Left ventricle myocardium inferior (tissue), 1 donor: ENCODE measurements at regions not wholly inside any gene's neighbourhood (a gene's known extent, or its start where the extent isn't known, plus 50 kb on each side); places are given as distances from the start of the nearest gene placed in this dataset.

Source experiments
- DNase-seq: peaks from one replicate; pipeline ENCODE4 v3.0.0-alpha.2; 2020
- H3K27ac ChIP-seq: fragments of 200-600 bp; replicated peaks from 2 replicates; pipeline ENCODE4 v1.8.0; 2021
- H3K27me3 ChIP-seq: fragments of 200-600 bp; 2 replicates; pipeline ENCODE4 v1.8.0; 2021; ENCODE audit warnings: low read depth
- H3K36me3 ChIP-seq: fragments of 200-600 bp; 2 replicates; pipeline ENCODE4 v1.8.0; 2021
- H3K4me1 ChIP-seq: fragments of 200-600 bp; 2 replicates; pipeline ENCODE4 v1.8.0; 2021
- H3K4me3 ChIP-seq: fragments of 200-600 bp; 2 replicates; pipeline ENCODE4 v1.8.0; 2021; ENCODE audit warnings: mild to moderate bottlenecking, moderate library complexity
- H3K9me3 ChIP-seq: fragments of 200-600 bp; replicated peaks from 2 replicates; pipeline ENCODE4 v1.8.0; 2021
- intact Hi-C: fragments of 100-400 bp; cut with micrococcal nuclease; formaldehyde crosslinking; loops from one replicate; pipeline ENCODE4 v1.11.0; 2022
- TF ChIP-seq, protein P1 (sequence below): fragments of 200-600 bp; IDR thresholded peaks from 2 replicates; pipeline ENCODE4 v1.8.0; 2021; ENCODE audit warnings: antibody characterized with exemption, mild to moderate bottlenecking, borderline replicate concordance
- donor health status: DM: no; HTN: yes; CAD: no; lungs with severe emphysema.

- no peak for DNase-seq
- TF ChIP-seq, protein P1, sequence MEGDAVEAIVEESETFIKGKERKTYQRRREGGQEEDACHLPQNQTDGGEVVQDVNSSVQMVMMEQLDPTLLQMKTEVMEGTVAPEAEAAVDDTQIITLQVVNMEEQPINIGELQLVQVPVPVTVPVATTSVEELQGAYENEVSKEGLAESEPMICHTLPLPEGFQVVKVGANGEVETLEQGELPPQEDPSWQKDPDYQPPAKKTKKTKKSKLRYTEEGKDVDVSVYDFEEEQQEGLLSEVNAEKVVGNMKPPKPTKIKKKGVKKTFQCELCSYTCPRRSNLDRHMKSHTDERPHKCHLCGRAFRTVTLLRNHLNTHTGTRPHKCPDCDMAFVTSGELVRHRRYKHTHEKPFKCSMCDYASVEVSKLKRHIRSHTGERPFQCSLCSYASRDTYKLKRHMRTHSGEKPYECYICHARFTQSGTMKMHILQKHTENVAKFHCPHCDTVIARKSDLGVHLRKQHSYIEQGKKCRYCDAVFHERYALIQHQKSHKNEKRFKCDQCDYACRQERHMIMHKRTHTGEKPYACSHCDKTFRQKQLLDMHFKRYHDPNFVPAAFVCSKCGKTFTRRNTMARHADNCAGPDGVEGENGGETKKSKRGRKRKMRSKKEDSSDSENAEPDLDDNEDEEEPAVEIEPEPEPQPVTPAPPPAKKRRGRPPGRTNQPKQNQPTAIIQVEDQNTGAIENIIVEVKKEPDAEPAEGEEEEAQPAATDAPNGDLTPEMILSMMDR, result no peak
Observed at GRCh38 chr4:179596621-179597020, 2154.4 kb upstream of the AGA start.

GRCh38 chr4:179597301-179597700 is 2155.1 kb upstream of the AGA start:
- Histone ChIP-seq H3K4me3 (no peak overlapping the region), H3K27ac (no peak overlapping the region), H3K4me1 (no peaks in the 10 kb centered on the region), H3K36me3 (no peaks in the 10 kb centered on the region), H3K27me3 (no peaks in the 10 kb centered on the region), H3K9me3 (peaks cover 3% of the 10 kb centered on the region)
- TF ChIP-seq, protein P1, result no peak
- intact Hi-C loops, result no loop called here
- no peak for DNase-seq

More at GRCh38 chr4:179596621-179597020, 2154.4 kb upstream of the AGA start:
- H3K27me3 ChIP-seq, result no peaks in the 10 kb centered on the region
- no peaks in the 10 kb centered on the region for H3K36me3 ChIP-seq
- H3K27ac ChIP-seq, result no peak overlapping the region
- H3K4me3 ChIP-seq, result no peak overlapping the region
- peaks cover 6% of the 10 kb centered on the region for H3K9me3 ChIP-seq
- intact Hi-C loops, result no loop called here
- no peaks in the 10 kb centered on the region for H3K4me1 ChIP-seq

DNA sequence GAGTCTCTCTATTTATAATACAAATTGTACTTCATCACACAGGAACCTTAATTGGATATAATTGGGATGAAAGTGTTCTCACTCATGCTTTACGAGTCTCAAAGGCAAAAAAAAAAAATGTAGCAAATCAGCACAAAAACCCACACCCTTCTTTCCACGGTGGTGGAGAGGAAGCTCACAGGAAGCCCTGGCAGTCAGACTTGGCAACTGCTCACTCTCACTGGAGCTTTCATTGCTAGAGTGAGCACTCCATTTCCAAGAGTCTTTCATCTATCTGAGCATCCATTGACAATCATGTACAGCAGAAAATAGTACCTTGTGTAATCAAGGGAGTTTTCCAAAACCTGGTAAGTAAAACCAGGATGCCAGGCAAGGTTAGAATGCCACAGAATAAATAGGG is 2159.4 kb upstream of the AGA start:
- intact Hi-C loops, result no loop called here
- H3K9me3 ChIP-seq, result no peaks in the 10 kb centered on the region

DNA sequence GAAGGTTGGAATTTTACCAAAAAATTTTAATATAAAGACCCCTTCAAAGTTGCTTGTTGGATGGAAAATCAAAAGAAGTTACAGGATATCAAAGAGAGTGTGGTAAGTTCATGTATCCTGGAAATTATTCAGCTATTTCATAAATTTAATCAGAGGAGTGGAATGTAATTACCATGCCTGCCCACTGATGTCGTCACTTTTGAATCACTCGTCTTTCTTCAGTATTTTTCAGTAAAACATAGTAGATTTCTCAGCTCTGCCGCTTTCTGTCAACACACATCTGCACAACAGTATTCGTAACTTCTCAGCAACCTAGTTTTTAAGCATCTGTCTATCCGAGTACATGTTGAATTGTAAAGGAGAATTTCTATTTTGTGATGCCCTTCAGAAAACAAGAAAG is 2163.0 kb upstream of the AGA start:
- Histone ChIP-seq H3K36me3 (no peaks in the 10 kb centered on the region), H3K27ac (no peak overlapping the region), H3K9me3 (no peaks in the 10 kb centered on the region), H3K4me3 (no peak overlapping the region), H3K27me3 (no peaks in the 10 kb centered on the region), H3K4me1 (no peaks in the 10 kb centered on the region)
- DNase-seq, result no peak
- TF ChIP-seq, protein P1, result no peak
- intact Hi-C loops, result no loop called here

More for the DNA sequence above, 2159.4 kb upstream of the AGA start:
- H3K27ac ChIP-seq, result no peak overlapping the region
- H3K27me3 ChIP-seq, result no peaks in the 10 kb centered on the region
- H3K36me3 ChIP-seq, result no peaks in the 10 kb centered on the region
- no peaks in the 10 kb centered on the region for H3K4me1 ChIP-seq
- no peak overlapping the region for H3K4me3 ChIP-seq
- DNase-seq, result no peak
- TF ChIP-seq, protein P1, result no peak

DNA sequence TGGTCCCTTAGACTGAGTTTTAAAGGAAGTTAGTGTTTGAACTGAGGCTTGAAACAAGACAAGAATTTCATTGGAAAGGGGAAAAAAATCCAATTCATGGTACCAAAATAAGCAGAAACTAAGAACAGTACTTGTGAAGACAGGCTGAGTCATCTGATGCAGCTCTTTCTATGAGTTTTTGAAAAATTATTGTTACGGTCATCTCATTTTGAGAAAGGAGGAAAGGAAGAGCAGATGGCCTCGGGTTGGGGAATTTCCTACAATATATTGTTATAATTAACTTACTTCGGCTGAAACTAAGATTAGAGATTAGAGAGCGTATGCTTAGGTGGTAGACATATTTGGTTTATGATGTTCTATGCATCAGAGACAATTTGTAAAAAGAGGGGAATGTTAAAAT is 2164.8 kb upstream of the AGA start:
- Histone ChIP-seq H3K27ac (no peak overlapping the region), H3K36me3 (no peaks in the 10 kb centered on the region), H3K9me3 (no peaks in the 10 kb centered on the region), H3K4me1 (no peaks in the 10 kb centered on the region), H3K4me3 (no peak overlapping the region), H3K27me3 (no peaks in the 10 kb centered on the region)
- intact Hi-C loops, result no loop called here
- no peak for DNase-seq
- TF ChIP-seq, protein P1, result no peak

GRCh38 chr4:179615704-179616103 is 2173.5 kb upstream of the AGA start:
- no peaks in the 10 kb centered on the region for H3K4me1 ChIP-seq
- H3K36me3 ChIP-seq, result no peaks in the 10 kb centered on the region
- H3K27me3 ChIP-seq, result no peaks in the 10 kb centered on the region
- H3K9me3 ChIP-seq, result peaks cover 18% of the 10 kb centered on the region
- TF ChIP-seq, protein P1, result no peak
- no peak for DNase-seq
- no peak overlapping the region for H3K27ac ChIP-seq
- intact Hi-C loops, result no loop called here
- no peak overlapping the region for H3K4me3 ChIP-seq
